Retinal pigment epithelial cell (primary cell): ENCODE measurements at regions not wholly inside any gene's neighbourhood (a gene's known extent, or its start where the extent isn't known, plus 50 kb on each side); places are given as distances from the start of the nearest gene placed in this dataset.

ENCODE experiments used
- DNase-seq: peaks from one replicate; pipeline ENCODE4 v3.0.0-alpha.2; 2010; ENCODE audit warnings: low read depth
- H3K4me3 ChIP-seq: 2 replicates; pipeline ENCODE4 v1.5.1; 2011; ENCODE audit warnings: mild to moderate bottlenecking, low read length, control low read depth, moderate library complexity
- CTCF ChIP-seq: conservative IDR thresholded peaks from 2 replicates; pipeline ENCODE4 v1.5.1; 2011; ENCODE audit warnings: low read depth, low read length, control low read depth, inconsistent platforms

- no peak for TF ChIP-seq CTCF
- DNase-seq: no peak
- H3K4me3 ChIP-seq: no peak overlapping the region
Observed at GRCh38 chr9:107989544-107989943, 500.0 kb upstream of the KLF4 start.

GRCh38 chr9:107989099-107989498, 499.5 kb upstream of the KLF4 start:
- no peak for DNase-seq
- TF ChIP-seq CTCF: no peak
- no peak overlapping the region for H3K4me3 ChIP-seq

GRCh38 chr9:107984956-107985355, 495.4 kb upstream of the KLF4 start:
- TF ChIP-seq CTCF: no peak
- H3K4me3 ChIP-seq: no peak overlapping the region
- DNase-seq: no peak

GRCh38 chr9:107983762-107984161, 494.2 kb upstream of the KLF4 start:
- H3K4me3 ChIP-seq: no peak overlapping the region
- no peak for DNase-seq
- no peak for TF ChIP-seq CTCF

GRCh38 chr9:107983181-107983603, 493.6 kb upstream of the KLF4 start:
- TF ChIP-seq CTCF: no peak
- H3K4me3 ChIP-seq: no peak overlapping the region
- DNase-seq: no peak

GRCh38 chr9:107982745-107983144, 493.2 kb upstream of the KLF4 start:
- no peak for TF ChIP-seq CTCF
- no peak for DNase-seq
- no peak overlapping the region for H3K4me3 ChIP-seq

GRCh38 chr9:107982001-107982400, 492.4 kb upstream of the KLF4 start:
- DNase-seq: no peak
- no peak overlapping the region for H3K4me3 ChIP-seq
- TF ChIP-seq CTCF: no peak
